NCI-H146 treated with DMSO at 0.1 percent for 48 hours (cell line): ENCODE measurements at regions not wholly inside any gene's neighbourhood (a gene's known extent, or its start where the extent isn't known, plus 50 kb on each side); places are given as distances from the start of the nearest gene placed in this dataset.

Source experiments
- DNase-seq: peaks from one replicate; lab custom pipeline; 2025; ENCODE audit not compliant: unreplicated experiment; lab: John Stamatoyannopoulos, UW

DNA sequence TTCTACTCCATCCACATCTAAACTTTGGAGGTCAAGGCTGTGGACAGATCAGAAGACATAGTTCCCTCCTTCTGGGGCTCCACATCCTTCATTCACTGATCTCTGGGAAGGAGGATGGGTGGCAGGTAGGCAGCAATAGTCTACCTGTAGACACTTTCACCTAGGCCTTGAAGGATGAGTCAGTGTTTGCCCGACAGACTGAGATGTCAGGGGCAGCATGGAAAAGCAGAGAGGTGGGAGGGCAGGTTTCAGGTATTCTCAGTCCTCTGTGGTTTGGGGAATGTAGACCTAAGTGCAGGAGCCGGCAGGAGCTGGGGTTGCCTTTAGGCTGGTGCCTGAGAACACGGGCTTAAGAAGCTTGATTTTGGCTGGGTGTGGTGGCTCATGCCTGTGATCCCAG lies 171.9 kb upstream of the ZNF267 start:
- DNase-seq = no peak

DNA sequence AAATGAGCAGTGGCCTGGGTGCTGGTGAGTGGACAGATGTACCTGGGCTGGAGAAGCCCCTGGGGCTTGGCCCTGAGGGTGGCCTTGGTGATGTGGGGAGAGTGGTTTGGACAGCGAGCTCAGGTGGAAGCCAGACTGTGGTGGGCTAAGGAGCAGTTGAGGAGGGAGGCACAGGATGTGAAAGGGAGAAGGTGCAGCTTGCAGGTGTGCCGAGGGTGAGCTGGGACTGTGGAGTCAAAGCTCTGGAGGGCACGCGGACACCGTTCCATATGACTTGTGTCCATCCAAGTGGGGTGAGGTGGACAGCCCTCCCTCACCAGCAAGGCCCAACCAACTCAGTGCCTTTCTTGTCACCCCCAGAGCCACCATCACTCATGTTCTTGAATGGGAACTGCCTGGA lies 170.8 kb upstream of the ZNF267 start:
- DNase-seq = no peak

DNA sequence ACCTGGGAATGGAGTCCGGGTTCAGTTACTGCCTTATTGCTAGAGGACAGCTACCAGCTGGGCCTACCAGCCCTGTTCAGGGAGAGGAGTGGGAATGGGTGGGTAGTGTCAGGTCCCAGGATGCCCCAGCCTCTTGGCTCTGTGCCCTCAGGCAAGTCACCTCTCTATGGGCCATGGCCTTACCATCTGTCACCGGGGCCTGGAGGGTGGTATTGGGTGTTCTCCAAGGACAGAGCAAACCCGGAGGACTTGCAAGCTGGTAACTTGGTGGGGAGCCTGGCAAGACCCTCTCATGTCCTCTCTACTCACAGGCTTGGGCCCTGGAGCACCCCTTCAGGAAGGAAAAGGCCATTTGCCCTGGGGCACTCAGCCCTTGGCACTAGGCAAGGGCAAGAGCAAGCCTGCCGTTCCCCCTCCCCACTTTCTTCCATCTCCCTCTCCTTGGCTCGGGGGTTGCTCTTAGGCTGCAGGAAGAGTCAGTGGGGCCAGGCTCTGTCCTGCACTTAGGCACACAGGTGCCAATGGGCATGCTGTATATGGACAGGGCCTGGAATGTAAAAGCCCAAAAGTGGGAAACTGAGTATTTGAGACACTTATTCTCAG lies 170.0 kb upstream of the ZNF267 start:
- DNase-seq = no peak

DNA sequence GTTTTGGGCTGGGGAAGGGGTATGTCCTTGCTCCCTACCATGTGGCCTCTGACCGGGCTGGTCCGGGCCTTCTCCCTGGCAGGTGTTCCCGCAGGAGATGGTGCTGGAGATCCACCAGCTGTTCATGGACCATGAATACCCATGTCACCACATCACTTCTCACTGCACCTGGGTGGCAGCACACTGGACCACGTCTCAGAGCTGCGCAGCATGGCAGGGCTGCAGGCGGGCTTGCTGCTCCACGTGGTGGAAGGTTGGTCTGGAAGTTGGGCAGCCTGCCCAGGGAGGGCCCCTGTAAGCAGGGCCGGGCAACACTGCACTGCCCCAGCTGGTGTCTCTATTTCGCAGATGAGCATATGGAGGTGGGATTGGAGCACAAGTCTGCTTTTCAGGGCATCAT lies 169.5 kb upstream of the ZNF267 start:
- DNase-seq = no peak

DNA sequence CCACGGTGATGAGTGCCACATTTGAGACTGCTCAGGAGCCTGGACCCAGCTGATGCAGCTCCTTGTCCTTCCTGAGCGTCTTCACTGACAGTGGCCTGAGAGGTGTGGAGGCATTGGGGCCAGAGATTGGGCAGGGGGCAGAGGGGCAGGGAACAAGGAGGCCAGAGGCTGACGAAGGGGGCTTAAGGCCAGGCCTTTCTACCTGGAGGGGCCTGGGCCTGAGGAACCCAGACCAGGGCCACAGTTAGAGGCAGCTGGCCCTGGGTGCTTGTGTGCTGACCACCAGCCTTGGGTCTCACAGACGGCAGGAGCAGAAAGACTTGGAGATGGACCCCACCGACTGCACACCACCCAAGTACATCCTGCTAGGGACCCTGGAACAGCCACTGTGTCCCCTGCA lies 168.2 kb upstream of the ZNF267 start:
- no peak for DNase-seq

DNA sequence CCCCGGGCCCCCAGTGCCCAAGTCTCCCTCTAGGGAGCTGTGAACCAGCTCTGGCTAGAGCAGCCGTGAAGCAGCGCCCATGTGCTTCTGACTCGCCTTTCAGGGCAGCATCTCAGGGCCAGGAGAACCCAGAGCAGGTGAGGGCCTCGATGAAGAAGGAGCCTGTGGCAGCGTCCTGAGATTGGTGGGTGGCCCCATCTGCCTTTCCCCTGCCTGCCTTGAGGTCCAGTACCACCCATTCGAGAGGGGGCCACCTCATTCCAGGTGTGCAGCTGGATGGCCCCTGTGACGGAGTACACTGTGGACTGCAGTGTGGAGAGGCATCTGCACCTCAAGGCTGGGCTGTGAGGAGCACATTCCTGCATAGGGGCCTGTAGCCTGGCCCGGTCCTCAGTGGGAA lies 167.3 kb upstream of the ZNF267 start:
- DNase-seq = no peak

DNA sequence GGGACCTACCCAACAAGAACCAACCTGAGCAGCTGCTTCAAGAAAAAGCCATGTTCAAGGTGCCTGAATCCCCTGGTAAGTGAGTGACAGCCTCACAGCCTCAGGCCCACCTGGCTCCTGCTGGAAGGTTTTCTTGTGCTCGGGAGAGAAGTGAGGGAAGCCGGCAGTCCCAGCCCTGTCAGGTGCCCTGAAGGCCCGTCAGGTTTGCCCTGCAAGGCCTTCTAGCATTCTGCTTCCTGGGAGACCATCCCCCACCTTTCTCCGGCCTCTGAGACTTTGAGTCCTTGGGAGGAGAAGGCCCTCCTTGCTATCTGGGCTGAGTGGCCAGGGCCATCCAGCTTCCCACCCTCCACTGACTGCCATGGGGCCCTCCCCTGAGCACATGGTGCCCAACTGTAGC lies 166.7 kb upstream of the ZNF267 start:
- no peak for DNase-seq

DNA sequence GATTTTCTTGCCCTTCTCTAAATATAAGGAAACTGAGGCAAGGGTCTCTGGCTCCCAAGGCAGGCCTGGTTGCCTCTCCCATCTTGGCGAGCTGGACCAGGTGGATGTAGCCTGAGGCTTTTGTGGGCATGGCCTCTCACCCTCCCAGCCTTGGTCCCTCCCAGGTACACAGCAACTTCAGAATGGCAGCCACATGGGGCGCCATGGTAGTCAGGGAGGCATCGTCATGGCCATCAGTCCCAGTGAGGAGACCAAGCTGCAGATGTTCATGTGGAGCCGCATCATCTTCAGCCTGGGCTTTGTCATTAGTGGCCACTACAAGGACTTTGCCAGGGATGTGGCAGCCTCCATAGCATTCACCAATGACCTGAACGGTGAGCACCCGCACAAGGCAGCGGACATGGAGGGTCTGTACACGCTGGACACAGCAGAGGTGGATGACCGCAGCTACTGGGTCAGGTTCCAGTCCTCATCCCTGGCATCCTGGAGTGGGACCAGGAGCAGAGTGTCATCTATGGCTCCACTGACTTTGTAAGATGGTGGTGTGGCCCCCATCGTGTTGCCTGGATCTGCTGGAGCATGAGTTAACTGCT lies 165.8 kb upstream of the ZNF267 start:
- no peak for DNase-seq

DNA sequence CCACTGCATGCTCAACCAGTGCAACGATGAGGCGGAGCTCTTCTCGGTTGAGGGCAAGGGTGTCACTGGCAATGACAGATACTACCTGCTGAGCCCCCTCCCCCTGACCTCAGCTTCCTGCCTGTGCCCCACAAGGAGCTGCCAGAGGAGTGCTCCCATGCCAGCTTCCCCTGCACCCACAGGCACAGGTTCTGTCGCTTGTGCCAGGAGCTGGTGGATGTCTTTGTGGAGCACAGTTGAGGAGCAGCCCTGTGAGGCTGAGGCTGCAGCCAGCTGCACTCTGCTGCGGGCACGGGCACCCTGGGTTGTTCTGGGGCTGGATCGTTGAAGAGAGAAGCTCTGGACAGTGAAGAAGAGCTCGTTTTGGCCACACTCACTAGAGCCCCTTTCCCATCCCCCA lies 165.3 kb upstream of the ZNF267 start:
- DNase-seq = no peak

DNA sequence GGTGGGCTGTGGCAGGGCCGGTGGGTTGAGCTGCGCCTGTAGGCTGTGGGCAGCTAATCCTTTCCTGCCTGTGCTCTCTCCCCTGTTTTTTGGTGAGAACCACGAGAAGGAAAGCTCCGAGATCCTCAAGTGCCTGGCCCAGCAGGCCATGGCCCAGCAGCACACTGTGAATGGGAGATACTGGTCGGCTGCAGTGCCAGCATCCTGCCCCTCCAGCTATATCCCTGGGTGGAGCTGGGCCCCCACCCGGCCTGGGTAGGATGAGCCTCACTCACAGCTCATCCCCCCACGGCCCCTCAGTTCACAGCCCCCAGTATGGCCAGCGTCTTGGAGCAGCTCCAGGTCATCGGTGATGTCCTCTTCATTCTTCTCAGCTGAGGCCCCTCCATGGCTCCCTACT lies 164.4 kb upstream of the ZNF267 start:
- DNase-seq = no peak

DNA sequence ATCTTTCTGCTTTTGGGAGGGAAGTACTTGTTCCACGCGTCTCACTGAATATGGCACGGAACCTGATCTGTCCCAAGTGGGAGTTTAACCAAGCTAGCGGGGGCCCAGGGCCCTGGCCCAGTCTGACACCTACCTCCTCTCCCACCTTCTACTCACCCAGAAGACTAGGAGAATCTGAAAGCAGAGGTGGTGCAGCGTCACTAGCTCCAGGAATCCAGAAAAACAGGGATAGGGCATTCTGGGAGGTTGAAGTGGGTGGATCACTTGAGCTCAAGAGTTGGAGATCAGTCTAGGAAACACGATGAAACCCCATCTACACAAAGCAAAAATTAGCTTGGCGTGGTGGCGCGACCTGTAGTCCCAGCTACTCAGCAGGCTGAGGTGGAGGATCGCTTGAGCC lies 163.5 kb upstream of the ZNF267 start:
- DNase-seq = no peak

DNA sequence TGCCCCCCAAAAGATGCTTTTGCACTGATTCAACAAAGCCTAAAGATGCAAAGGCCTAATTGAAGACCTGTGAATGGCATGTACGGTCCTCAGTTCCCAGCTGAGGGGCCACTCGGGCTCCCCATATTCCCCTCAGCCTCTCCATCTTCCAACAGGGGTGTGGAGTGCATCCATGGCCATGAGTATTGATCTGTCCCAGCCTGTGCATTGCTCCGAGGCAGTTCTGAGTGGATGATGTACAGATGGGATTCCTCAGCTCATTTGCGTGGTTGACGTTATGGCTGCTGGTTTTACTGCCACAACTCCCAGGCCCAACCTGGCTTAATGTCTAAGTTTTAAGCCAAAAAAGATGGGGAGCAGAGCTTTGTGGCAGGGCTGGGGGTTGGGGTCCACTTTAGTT lies 162.7 kb upstream of the ZNF267 start:
- DNase-seq = no peak

DNA sequence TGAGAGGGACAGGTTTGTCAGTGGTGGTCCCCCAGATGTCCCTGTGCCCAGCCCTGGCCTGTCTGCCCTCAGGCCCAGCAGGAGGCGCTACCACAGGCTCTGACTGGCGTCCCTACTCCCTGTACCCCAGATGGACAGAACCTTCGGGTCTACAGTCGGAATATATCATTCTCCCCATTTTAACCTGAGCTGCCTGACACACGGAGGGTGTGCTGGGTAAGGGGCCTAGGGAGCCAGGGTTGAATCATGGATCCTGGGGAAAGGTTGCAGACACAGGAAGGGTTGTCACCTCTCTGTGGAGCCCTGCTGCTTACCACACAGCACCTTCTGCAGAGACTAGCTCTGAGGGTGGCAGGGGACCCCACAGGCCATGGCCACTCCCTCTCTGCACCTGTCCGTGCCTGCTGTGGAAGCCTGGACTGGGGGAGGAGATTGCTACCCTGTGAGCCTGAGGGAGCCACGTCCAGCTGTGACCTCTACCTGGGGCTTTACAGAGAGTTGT lies 162.2 kb upstream of the ZNF267 start:
- peak; percentile 20 for DNase-seq

DNA sequence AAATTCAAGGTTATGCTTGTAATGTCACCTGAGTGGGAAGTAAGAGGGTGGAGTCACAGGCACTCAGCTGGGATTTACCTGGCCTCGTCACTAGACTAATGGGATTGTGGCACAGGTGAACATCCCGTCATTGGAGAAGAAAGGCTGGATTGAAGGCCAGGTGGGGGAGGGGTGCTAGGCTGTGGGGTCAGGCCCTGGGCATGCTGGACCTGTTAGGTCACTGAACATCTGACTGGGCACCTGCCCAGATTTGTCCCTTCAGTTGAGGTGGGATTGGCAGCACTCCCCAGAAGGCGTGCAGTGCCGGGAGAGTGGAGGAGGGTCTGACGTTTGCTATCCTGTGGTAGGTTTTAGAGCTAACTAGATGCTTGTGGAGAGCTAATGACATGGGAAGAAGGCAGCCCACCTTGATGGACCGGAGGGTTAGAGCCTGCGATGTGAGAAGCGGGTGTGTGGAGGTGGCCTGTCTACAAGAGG lies 161.5 kb upstream of the ZNF267 start:
- DNase-seq = no peak

DNA sequence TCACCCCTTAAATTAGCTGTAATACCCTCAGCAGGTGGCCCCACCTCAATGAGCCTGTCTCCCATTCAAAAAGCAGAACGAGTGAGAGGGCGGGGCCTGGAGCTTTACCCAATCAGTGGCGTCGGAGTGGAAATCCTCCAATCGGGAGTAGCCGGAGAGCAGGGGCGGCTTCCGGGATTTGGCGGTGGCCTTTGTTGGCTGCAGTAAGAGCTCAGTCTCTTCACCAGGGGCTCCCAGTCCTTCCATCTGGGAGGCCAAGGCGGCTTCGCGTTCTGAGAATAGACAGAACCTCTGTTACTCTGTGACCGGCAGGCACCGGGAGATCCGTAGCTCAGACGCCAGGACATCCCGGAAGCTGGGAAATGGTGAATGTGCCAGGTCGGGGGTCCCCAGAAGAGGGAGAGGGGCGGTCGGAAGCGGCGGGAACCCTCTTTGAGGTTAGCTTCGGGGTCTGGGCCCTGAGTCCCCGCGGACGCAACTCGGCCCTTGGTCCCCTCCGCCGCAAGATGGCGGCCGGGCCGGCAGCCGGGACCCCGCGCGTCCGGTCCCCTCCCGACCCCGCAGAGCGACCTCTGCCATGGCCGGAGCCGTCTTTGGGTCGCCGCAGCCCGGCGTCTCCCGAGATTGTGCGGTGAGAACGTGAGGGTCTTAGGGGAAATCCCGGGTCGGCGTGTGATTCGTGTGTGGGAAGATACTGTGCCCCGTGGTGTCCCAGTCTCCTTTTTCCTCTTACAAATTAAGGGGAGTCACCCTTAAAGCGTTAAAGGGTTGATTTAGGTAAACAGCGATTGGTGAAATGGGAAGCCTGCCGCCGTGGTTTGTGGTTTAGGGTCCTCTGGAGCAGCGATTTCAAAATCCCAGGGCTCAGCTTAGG lies 160.3 kb upstream of the ZNF267 start:
- peak; percentile 96 for DNase-seq

DNA sequence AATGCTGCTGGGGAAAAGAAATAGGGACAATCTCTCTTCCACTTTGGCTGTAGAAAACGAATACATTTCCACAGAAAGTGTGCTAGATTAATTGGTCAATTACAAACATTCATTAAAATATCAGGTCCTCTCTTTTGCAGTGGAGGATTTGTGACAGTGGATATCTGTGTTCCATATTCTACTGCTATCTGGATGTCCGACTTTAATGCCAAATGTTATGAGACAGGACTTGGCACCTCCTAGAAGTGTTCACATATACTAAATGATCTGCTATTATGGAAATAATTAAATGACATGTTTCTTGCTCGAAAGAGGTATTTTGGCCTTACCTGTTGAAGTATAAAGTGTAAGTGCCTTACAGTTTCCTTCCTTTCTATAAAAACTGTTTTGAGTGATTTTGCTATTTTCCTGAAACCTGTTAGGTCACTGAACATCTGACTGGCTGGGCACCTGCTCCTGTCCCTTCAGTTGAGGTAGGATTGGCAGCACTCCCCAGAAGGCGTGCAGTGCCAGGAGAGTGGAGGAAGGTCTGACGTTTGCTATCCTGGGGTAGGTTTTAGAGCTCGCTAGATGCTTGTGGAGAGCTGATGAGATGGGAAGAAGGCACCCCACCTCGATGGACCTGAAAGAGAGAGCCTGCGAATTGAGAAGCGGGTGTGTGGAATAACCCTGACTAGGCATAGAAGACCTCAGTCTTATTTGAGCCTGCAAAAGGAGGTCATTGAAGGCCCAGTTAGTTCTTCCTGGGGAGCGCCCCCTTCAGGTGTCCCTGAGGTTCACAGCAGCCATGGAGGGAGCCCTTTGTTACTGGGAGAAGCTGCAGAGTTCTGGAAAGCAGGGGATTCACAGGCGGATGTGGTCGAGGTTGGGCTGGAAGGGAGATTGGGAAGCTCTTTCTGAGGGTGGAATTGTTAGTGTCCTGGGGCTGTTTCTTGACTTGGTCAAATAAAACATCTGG lies 159.4 kb upstream of the ZNF267 start:
- no peak for DNase-seq

DNA sequence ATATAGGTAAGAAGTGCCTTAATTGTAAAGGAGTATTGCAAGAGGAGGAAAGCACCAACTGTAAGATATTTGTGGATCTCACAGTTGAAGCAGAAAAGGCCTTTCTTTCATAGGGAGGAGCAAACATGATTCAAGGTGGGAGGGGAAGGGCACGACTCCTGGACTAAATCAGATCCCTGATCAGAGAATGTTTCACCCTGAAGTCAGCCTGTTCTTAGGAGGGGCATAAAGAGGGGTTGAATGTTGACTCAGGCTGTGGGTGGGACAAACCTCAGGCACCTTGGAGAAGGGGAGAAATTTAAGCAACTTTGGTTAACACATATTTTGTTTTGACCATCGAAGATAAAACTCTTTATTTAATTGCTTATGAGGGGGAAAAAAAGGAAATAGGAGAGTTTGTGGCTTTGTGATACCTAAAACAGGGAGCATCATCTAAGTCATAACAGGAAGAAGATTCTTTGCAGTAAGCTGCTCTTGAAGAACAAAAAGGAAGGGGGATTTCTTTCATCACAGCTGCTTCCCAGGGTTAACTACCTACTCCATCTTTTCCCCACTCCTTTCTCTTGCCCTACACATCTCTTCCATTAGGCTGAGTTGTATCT lies 158.6 kb upstream of the ZNF267 start:
- DNase-seq = no peak

DNA sequence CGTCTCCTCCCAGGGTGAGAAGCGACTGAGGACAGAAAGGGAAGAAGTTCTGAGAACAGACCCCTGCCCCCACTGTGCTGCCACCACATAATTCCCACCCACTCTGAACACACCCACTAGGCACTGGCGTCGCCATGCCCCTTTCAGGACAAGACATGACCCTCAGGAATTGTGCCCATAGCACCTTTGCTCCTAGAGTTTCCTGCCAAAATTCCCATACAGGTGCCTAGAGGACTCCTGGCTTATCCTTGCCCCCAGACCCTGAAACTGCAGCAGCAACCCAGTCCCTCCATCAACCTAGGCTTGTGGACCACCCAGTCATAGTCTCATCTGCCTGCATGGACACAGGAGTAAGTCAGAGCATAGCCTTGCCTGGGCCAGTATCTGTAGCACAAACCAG lies 157.7 kb upstream of the ZNF267 start:
- DNase-seq = no peak

DNA sequence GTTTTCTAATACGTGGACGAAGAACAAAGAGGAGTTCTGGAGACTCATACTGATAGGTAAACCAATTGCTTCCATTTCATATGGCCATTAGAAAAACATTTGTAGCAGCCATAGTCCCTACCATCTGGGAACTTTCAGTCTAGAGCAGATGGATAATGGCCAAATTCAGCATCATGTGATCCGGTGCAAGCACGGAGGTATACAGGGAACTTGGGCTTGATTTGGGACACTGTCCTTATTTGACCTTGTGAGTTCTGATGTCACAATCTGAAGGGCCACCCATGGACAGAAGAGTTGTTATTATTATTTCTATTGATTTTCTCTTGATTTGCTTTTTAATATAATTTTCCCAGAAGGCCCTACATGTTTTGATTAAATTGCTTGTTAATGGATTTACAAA lies 154.6 kb upstream of the ZNF267 start:
- DNase-seq = no peak

DNA sequence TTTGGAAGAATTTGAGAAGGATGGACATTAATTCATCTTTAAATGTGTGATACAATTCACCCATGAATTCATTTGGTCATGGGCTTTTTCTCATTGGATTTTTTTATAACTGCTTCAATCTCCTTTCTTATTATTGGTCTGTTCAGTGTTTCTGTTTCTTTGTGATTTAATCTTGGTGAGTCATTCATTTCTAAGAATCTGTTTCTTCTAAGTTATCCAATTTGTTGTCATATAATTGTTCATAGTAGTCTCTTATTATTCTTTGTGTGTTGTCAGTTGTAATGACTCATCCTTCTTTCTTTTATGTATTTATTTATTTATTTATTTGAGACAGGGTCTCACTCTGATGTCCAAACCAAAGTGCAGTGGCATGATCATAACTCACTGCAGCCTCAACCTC lies 146.1 kb upstream of the ZNF267 start:
- DNase-seq = no peak

DNA sequence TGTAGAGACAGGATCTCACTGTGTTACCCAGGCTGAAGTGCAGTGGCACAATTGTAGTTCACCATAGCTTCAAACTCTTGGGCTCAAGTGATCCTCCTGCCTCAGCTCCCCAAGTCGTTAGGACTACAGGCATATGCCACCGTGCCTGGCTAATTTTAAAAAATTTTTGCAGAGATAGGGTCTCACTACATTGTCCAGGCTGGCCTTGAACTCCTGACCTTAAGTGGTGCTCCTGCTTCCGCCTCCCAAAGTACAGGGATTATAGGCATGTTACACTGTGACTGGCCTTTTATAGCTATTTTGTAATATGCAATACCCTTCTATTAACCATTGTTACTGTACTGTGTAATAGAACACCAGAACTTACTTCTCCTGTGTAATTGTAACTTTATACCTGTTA lies 139.3 kb upstream of the ZNF267 start:
- DNase-seq = no peak
